Astrocyte (in vitro differentiated cells and primary cell): ENCODE measurements at regions not wholly inside any gene's neighbourhood (a gene's known extent, or its start where the extent isn't known, plus 50 kb on each side); places are given as distances from the start of the nearest gene placed in this dataset.

ENCODE experiments used
- DNase-seq: peaks from one replicate; pipeline ENCODE4 v3.0.0-alpha.2; 2010; ENCODE audit warnings: low read depth
- FAIRE-seq: peaks from 2 replicates; lab custom pipeline; 2011; peaks lifted over from hg19 to GRCh38; lab: Jason Lieb, UNC
- H2AFZ ChIP-seq: 2 replicates; pipeline ENCODE4 v1.6.0; 2012; ENCODE audit warnings: low read depth, low read length, inconsistent platforms
- H3K27ac ChIP-seq: 2 replicates; pipeline ENCODE4 v1.5.1; 2011; ENCODE audit warnings: low read depth, low read length, inconsistent platforms
- H3K27me3 ChIP-seq: 2 replicates; pipeline ENCODE4 v1.6.0; 2011; ENCODE audit warnings: low read length, inconsistent platforms; ENCODE audit not compliant: insufficient read depth
- H3K36me3 ChIP-seq: 2 replicates; pipeline ENCODE4 v1.5.1; 2011; ENCODE audit warnings: low read length, inconsistent platforms; ENCODE audit not compliant: insufficient read depth
- H3K4me1 ChIP-seq: 2 replicates; pipeline ENCODE4 v1.5.1; 2011; ENCODE audit warnings: low read length, inconsistent platforms; ENCODE audit not compliant: insufficient read depth
- H3K4me2 ChIP-seq: 2 replicates; pipeline ENCODE4 v1.6.0; 2012; ENCODE audit warnings: low read length, inconsistent platforms
- H3K4me3 ChIP-seq: 2 replicates; pipeline ENCODE4 v1.5.1; 2011; ENCODE audit warnings: low read depth, mild to moderate bottlenecking, low read length, inconsistent platforms; ENCODE audit not compliant: insufficient read depth
- H3K79me2 ChIP-seq: 2 replicates; pipeline ENCODE4 v1.6.0; 2012; ENCODE audit warnings: mild to moderate bottlenecking, low read length, inconsistent platforms; ENCODE audit not compliant: insufficient read depth
- H3K9ac ChIP-seq: 2 replicates; pipeline ENCODE4 v1.6.0; 2012; ENCODE audit warnings: mild to moderate bottlenecking, low read length, inconsistent platforms
- H3K9me3 ChIP-seq: 2 replicates; pipeline ENCODE4 v1.5.1; 2012; ENCODE audit warnings: low read depth, mild to moderate bottlenecking, low read length, inconsistent platforms; ENCODE audit not compliant: insufficient read depth
- H4K20me1 ChIP-seq: 2 replicates; pipeline ENCODE4 v1.6.0; 2012; ENCODE audit warnings: low read length, inconsistent platforms; ENCODE audit not compliant: insufficient read depth
- H3K27ac Mint-ChIP-seq: one replicate; pipeline ENCODE4 v1.8.0; 2021; ENCODE audit warnings: mild to moderate bottlenecking, mixed read lengths; ENCODE audit not compliant: unreplicated experiment
- H3K27me3 Mint-ChIP-seq: one replicate; pipeline ENCODE4 v1.8.0; 2021; ENCODE audit warnings: low read depth, mixed read lengths; ENCODE audit not compliant: unreplicated experiment
- H3K36me3 Mint-ChIP-seq: one replicate; pipeline ENCODE4 v1.8.0; 2021; ENCODE audit warnings: low read depth, mixed read lengths; ENCODE audit not compliant: unreplicated experiment
- H3K4me1 Mint-ChIP-seq: one replicate; pipeline ENCODE4 v1.8.0; 2021; ENCODE audit warnings: low read depth, mixed read lengths; ENCODE audit not compliant: unreplicated experiment
- H3K4me3 Mint-ChIP-seq: one replicate; pipeline ENCODE4 v1.8.0; 2021; ENCODE audit warnings: mild to moderate bottlenecking, moderate library complexity, mixed read lengths; ENCODE audit not compliant: unreplicated experiment
- H3K9me3 Mint-ChIP-seq: one replicate; pipeline ENCODE4 v1.8.0; 2021; ENCODE audit warnings: mild to moderate bottlenecking, mixed read lengths; ENCODE audit not compliant: unreplicated experiment
- CTCF ChIP-seq: IDR thresholded peaks from 2 replicates; pipeline ENCODE4 v1.5.1; 2011; ENCODE audit warnings: low read depth, mild to moderate bottlenecking, inconsistent platforms, low read length, moderate library complexity; ENCODE audit not compliant: insufficient read depth
- EZH2 ChIP-seq: IDR thresholded peaks from 2 replicates; pipeline ENCODE4 v1.6.1; 2012; ENCODE audit warnings: mild to moderate bottlenecking, low read length, inconsistent platforms; ENCODE audit not compliant: insufficient read depth

GRCh38 chrX:127578395-127578794 is 473.8 kb downstream of the ACTRT1 start:
- H3K27ac Mint-ChIP-seq = no peak overlapping the region

GRCh38 chrX:127577884-127578283 is 474.3 kb downstream of the ACTRT1 start:
- no peaks in the 10 kb centered on the region for H3K27me3 ChIP-seq
- Mint-ChIP-seq H3K27me3 (no peaks in the 10 kb centered on the region), H3K27ac (no peak overlapping the region), H3K36me3 (no peaks in the 10 kb centered on the region), H3K4me3 (no peak overlapping the region), H3K9me3 (no peaks in the 10 kb centered on the region), H3K4me1 (no peaks in the 10 kb centered on the region)
- H4K20me1 ChIP-seq = no peaks in the 10 kb centered on the region
- no peaks in the 10 kb centered on the region for H3K9me3 ChIP-seq
- no peak overlapping the region for H3K4me3 ChIP-seq
- TF ChIP-seq CTCF (no peak), EZH2 (no peak)
- no peak overlapping the region for H2AFZ ChIP-seq
- no peaks in the 10 kb centered on the region for H3K79me2 ChIP-seq
- H3K36me3 ChIP-seq = no peaks in the 10 kb centered on the region
- H3K4me2 ChIP-seq = no peak overlapping the region
- no peak overlapping the region for H3K27ac ChIP-seq
- no peak for DNase-seq
- FAIRE-seq = no peak
- no peaks in the 10 kb centered on the region for H3K4me1 ChIP-seq
- no peak overlapping the region for H3K9ac ChIP-seq

More at GRCh38 chrX:127578395-127578794, 473.8 kb downstream of the ACTRT1 start:
- no peaks in the 10 kb centered on the region for H3K27me3 ChIP-seq
- FAIRE-seq = no peak
- H3K4me2 ChIP-seq = no peak overlapping the region
- no peaks in the 10 kb centered on the region for H3K4me1 ChIP-seq
- H4K20me1 ChIP-seq = no peaks in the 10 kb centered on the region
- H3K4me3 Mint-ChIP-seq = no peak overlapping the region
- no peaks in the 10 kb centered on the region for H3K9me3 ChIP-seq
- DNase-seq = no peak
- H2AFZ ChIP-seq = no peak overlapping the region
- H3K27ac ChIP-seq = no peak overlapping the region
- H3K4me1 Mint-ChIP-seq = no peaks in the 10 kb centered on the region
- no peak overlapping the region for H3K9ac ChIP-seq
- H3K9me3 Mint-ChIP-seq = no peaks in the 10 kb centered on the region
- no peaks in the 10 kb centered on the region for H3K36me3 Mint-ChIP-seq
- no peaks in the 10 kb centered on the region for H3K36me3 ChIP-seq
- no peaks in the 10 kb centered on the region for H3K27me3 Mint-ChIP-seq
- H3K79me2 ChIP-seq = no peaks in the 10 kb centered on the region
- TF ChIP-seq CTCF = no peak
- no peak for TF ChIP-seq EZH2
- H3K4me3 ChIP-seq = no peak overlapping the region

- H3K4me3 Mint-ChIP-seq = no peak overlapping the region
- no peaks in the 10 kb centered on the region for H3K27me3 Mint-ChIP-seq
- Histone ChIP-seq H3K27me3 (no peaks in the 10 kb centered on the region), H3K4me2 (no peak overlapping the region), H3K9ac (no peak overlapping the region), H2AFZ (no peak overlapping the region), H3K9me3 (no peaks in the 10 kb centered on the region), H3K79me2 (no peaks in the 10 kb centered on the region), H3K4me1 (no peaks in the 10 kb centered on the region), H3K4me3 (no peak overlapping the region), H4K20me1 (no peaks in the 10 kb centered on the region), H3K36me3 (no peaks in the 10 kb centered on the region), H3K27ac (no peak overlapping the region)
- no peak for FAIRE-seq
- no peaks in the 10 kb centered on the region for H3K4me1 Mint-ChIP-seq
- H3K36me3 Mint-ChIP-seq = no peaks in the 10 kb centered on the region
- no peaks in the 10 kb centered on the region for H3K9me3 Mint-ChIP-seq
- TF ChIP-seq CTCF (no peak), EZH2 (no peak)
- H3K27ac Mint-ChIP-seq = no peak overlapping the region
- DNase-seq = no peak
Measured at GRCh38 chrX:127574829-127575228, 477.4 kb downstream of the ACTRT1 start.
